GM13976 (cell line): ENCODE measurements at regions not wholly inside any gene's neighbourhood (a gene's known extent, or its start where the extent isn't known, plus 50 kb on each side); places are given as distances from the start of the nearest gene placed in this dataset.

ENCODE experiments used
- DNase-seq: peaks from one replicate; pipeline ENCODE4 v3.0.0; 2012; ENCODE audit warnings: low spot score
- in situ Hi-C: fragments of 300-500 bp; cut with MboI; formaldehyde crosslinking; loops from one replicate; pipeline ENCODE4 v1.12.0; 2022; ENCODE audit warnings: low sequenced_read_pairs, mixed read lengths, inconsistent platforms; ENCODE audit not compliant: unreplicated experiment
- TF ChIP-seq, protein P1 (sequence below): IDR thresholded peaks from 2 replicates; pipeline ENCODE4 v1.5.1; 2012; ENCODE audit warnings: borderline replicate concordance, mild to moderate bottlenecking; ENCODE audit not compliant: insufficient read depth; ENCODE audit errors: extremely low read depth, missing control alignments, control extremely low read depth

DNA sequence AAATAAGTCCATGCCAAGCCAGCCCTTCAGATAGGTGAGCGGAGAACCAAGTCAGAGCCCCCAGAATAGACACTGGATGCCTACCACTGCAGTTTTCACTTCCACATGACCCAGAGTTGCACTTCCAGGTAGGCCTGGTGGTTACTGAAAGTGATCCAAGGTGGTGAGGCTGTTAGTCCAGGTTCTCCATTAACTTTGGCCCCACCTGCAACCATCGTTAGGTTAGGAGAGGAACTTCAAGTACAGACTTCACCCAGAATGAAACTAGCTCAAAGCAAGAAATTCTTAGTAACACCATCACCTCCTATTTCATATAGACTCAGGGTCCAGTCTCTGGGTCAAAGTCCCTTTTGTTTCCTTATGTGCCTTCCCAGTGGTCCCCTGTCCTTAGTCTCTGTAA, 293.1 kb upstream of the ID2 start:
- TF ChIP-seq, protein P1, sequence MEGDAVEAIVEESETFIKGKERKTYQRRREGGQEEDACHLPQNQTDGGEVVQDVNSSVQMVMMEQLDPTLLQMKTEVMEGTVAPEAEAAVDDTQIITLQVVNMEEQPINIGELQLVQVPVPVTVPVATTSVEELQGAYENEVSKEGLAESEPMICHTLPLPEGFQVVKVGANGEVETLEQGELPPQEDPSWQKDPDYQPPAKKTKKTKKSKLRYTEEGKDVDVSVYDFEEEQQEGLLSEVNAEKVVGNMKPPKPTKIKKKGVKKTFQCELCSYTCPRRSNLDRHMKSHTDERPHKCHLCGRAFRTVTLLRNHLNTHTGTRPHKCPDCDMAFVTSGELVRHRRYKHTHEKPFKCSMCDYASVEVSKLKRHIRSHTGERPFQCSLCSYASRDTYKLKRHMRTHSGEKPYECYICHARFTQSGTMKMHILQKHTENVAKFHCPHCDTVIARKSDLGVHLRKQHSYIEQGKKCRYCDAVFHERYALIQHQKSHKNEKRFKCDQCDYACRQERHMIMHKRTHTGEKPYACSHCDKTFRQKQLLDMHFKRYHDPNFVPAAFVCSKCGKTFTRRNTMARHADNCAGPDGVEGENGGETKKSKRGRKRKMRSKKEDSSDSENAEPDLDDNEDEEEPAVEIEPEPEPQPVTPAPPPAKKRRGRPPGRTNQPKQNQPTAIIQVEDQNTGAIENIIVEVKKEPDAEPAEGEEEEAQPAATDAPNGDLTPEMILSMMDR: no peak
- in situ Hi-C loops: no loop called here
- no peak for DNase-seq

DNA sequence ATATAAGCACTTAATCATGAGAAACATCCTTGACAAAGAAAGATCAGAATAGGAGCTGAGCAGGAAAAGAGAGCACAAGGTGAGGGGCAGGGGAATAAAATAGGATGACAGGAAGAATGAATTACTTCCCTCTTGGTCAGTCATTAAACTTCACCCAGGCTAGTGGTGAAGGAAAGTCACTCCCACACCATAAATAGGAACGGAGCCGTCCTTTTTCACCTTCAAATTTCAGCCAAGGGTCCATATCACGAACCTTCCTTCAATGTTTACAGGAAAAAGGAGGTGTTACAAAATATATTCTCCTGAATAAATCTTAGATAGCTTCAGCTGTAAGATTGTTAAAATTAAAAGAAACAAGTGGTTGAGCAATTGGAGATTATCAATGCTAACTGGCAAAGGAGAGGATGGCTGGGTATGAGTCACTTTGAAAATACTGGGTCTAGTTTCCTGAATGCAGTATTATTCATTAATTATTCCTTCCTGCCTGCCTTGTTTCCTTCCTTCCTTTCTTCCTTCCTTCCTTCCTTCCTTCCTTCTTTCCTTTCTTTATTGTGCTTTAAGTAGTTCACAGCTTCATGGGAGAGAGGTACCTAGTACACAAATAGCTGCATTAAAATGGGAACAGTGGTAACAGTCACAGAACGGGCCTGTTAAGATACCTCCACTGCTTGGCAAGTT, 292.3 kb upstream of the ID2 start:
- in situ Hi-C loops: no loop called here
- TF ChIP-seq, protein P1: no peak
- DNase-seq: no peak

DNA sequence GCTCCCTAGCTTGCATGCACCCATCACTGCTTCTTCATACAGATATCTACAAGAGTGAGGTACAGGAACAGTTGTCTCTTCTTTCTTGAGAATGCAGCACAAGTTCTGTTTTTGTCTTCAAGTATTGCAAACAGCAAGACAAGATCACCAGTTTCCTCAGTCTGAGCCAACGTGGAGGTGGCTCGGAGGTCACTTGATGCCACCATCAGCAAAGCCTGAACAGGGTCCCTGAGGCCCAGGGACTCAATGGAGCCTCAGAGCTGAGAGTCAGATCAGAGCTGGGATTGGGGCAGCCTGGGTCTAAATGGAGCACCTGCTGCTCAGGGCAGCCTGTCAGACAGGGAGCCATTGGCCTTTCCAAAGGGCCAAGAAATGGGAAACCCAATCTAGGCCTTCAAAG, 290.7 kb upstream of the ID2 start:
- TF ChIP-seq, protein P1: no peak
- in situ Hi-C loops: no loop called here
- DNase-seq: no peak

DNA sequence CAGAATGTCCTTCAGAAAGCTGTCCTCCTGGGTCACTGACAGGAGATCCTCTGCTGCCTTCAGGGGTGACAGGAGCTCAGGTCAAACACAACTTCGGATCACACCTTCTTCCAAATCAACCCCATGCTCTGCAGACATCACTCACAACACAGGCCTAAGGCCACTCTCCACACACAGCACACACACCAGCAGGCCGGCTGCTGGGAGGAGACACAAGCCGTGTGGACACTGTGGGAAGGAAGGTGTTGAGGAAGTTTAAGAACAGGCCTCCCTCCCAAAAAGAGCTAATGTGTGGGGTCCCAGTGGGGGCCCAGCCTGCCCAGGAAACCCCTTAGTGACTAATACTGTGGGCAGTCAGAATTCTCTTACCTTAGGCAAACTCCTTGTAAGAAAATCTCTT, 290.3 kb upstream of the ID2 start:
- no peak for DNase-seq
- in situ Hi-C loops: no loop called here
- TF ChIP-seq, protein P1: no peak

DNA sequence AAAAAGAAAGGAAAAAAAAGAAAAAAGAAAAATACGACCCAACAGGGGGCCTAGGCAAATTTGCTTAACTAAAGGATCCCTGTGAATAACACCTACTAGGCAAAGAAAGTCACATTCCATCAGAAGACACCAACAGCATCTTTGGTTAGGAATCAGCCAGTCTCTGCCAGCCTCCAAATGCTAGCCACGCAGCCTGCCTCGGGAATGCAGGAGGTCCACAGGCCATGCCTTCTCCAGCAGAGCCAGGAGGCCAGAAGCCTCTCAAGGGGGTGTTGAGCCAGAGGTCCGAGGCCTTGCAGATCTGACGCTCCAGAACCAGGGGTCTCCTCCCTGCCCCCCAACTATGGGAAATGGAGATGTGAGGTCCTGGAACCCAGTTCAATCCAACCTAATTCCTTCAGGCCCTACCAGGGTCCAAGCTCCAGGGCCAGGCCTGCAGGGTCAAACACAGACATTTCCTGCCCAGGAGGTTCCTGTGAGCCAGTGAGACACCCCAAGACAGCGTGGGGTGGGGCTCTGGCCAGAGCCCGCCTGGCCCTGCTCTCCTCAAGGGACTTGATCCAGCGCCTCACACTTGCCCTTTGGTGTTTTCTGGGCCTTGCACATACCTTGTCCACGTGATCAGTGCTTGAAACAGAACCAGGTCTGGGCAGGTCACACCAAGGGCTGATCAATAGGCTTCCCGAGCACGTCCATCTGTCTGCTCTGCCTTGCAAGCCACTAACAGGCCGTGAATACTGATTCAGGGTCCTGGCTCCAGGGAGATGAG, 289.6 kb upstream of the ID2 start:
- no peak for DNase-seq
- TF ChIP-seq, protein P1: no peak

DNA sequence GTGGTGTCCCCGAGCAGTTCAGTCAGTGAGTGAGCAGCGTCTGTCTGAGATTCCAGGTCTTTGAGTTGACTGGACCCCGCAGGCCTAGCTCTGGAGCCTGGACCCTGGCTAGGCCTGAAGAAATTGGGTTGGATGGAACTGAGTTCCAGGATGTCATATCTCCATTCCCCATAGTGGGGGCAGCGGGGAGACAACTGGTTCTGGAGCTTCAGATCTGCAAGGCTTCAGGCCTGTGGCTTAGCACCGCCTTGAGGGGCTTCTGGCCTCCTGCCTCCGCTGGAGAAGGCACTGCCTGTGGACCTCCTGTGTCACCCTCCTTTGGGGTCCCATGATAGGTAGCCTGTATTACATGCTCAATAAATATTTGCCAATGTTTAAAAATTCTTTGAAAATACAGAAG, 288.4 kb upstream of the ID2 start:
- DNase-seq: no peak
- in situ Hi-C loops: no loop called here
- TF ChIP-seq, protein P1: no peak

More for the DNA sequence above, 289.6 kb upstream of the ID2 start:
- in situ Hi-C loops: no loop called here
